DND-41 (cell line): ENCODE measurements at regions not wholly inside any gene's neighbourhood (a gene's known extent, or its start where the extent isn't known, plus 50 kb on each side); places are given as distances from the start of the nearest gene placed in this dataset.

Source experiments
- CTCF ChIP-seq: IDR thresholded peaks from 2 replicates; pipeline ENCODE4 v1.5.1; 2012; ENCODE audit warnings: borderline replicate concordance, low read length, moderate library complexity, mild to moderate bottlenecking; ENCODE audit not compliant: poor library complexity, severe bottlenecking; ENCODE audit errors: extremely low read depth
- EZH2 ChIP-seq: IDR thresholded peaks from 3 replicates; pipeline ENCODE4 v1.6.1; 2012; ENCODE audit warnings: borderline replicate concordance, low read depth, mild to moderate bottlenecking, moderate library complexity, low read length, inconsistent platforms; ENCODE audit not compliant: severe bottlenecking

GRCh38 chr16:62503073-62503472 lies 466.8 kb upstream of the CDH8 start:
- TF ChIP-seq CTCF, result no peak
- no peak for TF ChIP-seq EZH2
